BLaER1 treated with 17β-estradiol and CSF1 and Interleukin-3, amounts not matched to agents 10 nM and 100 nM (cell line): ENCODE measurements at regions not wholly inside any gene's neighbourhood (a gene's known extent, or its start where the extent isn't known, plus 50 kb on each side); places are given as distances from the start of the nearest gene placed in this dataset.
"Not testable (repeated sequence)": the region's sequence is repeated elsewhere in the genome, so short reads cannot be mapped to it uniquely, and the experiment has no call there.

Experiments
- H3K27ac ChIP-seq, 11 experiments: shearing (Covaris generic); formaldehyde crosslinking; 2 replicates each; pipeline ENCODE4 v1.8.1; 2022
- H3K27me3 ChIP-seq, 11 experiments: shearing (Covaris generic); formaldehyde crosslinking; 2 replicates each; pipeline ENCODE4 v1.8.1; 2022
- H3K36me3 ChIP-seq, 11 experiments: shearing (Covaris generic); formaldehyde crosslinking; 2 replicates each; pipeline ENCODE4 v1.8.1; 2022
- H3K4me1 ChIP-seq, 10 experiments: shearing (Covaris generic); formaldehyde crosslinking; 2 replicates each; pipeline ENCODE4 v1.8.1; 2022
- H3K4me2 ChIP-seq, 11 experiments: shearing (Covaris generic); formaldehyde crosslinking; 2 replicates each; pipeline ENCODE4 v1.8.1; 2022
- H3K4me3 ChIP-seq, 10 experiments: shearing (Covaris generic); formaldehyde crosslinking; 2 replicates each; pipeline ENCODE4 v1.8.1; 2022
- H3K9ac ChIP-seq, 11 experiments: shearing (Covaris generic); formaldehyde crosslinking; 2 replicates each; pipeline ENCODE4 v1.8.1; 2022
- H3K9me3 ChIP-seq, 11 experiments: shearing (Covaris generic); formaldehyde crosslinking; replicated peaks in 1 of 11; 2 replicates each; pipeline ENCODE4 v1.8.1; 2022
- H4K20me1 ChIP-seq, 11 experiments: shearing (Covaris generic); formaldehyde crosslinking; 2 replicates each; pipeline ENCODE4 v1.8.1; 2022
- Cebpa-rat ChIP-seq, 11 experiments: shearing (Covaris generic); IDR thresholded peaks; 2 replicates each; pipeline ENCODE4 v1.8.1; 2022

GRCh38 chr1:81287411-81288080, 513.2 kb upstream of the ADGRL2 start:
- no peak overlapping the region for H3K4me3 ChIP-seq
- TF ChIP-seq Cebpa-rat (IDR thresholded peaks at IDR 0.05), result no peak

GRCh38 chr1:81270051-81270450, 530.7 kb upstream of the ADGRL2 start:
- H3K4me2 ChIP-seq, result no peak overlapping the region
- H3K9me3 ChIP-seq, result no peaks in the 10 kb centered on the region
- no peak overlapping the region for H3K4me3 ChIP-seq
- H3K9ac ChIP-seq, result no peak overlapping the region
- no peaks in the 10 kb centered on the region for H3K27me3 ChIP-seq
- H3K27ac ChIP-seq, result no peak overlapping the region
- TF ChIP-seq Cebpa-rat (IDR thresholded peaks at IDR 0.05), result no peak
- H4K20me1 ChIP-seq, result no peaks in the 10 kb centered on the region
- H3K36me3 ChIP-seq, result no peaks in the 10 kb centered on the region
- H3K4me1 ChIP-seq, result no peaks in the 10 kb centered on the region

More at GRCh38 chr1:81287411-81288080, 513.2 kb upstream of the ADGRL2 start:
- no peaks in the 10 kb centered on the region for H4K20me1 ChIP-seq
- no peaks in the 10 kb centered on the region for H3K9me3 ChIP-seq
- no peaks in the 10 kb centered on the region for H3K27me3 ChIP-seq
- no peak overlapping the region for H3K9ac ChIP-seq
- no peaks in the 10 kb centered on the region for H3K36me3 ChIP-seq
- H3K4me1 ChIP-seq, result no peaks in the 10 kb centered on the region
- no peak overlapping the region for H3K27ac ChIP-seq
- H3K4me2 ChIP-seq, result no peak overlapping the region

- no peaks in the 10 kb centered on the region for H3K4me1 ChIP-seq
- H3K27ac ChIP-seq, result no peak overlapping the region
- H3K9ac ChIP-seq, result no peak overlapping the region
- no peaks in the 10 kb centered on the region for H3K36me3 ChIP-seq
- no peak for TF ChIP-seq Cebpa-rat (IDR thresholded peaks at IDR 0.05)
- no peak overlapping the region for H3K4me2 ChIP-seq
- no peak overlapping the region for H3K4me3 ChIP-seq
- H3K27me3 ChIP-seq, result no peaks in the 10 kb centered on the region
- H4K20me1 ChIP-seq, result no peaks in the 10 kb centered on the region
- no peaks in the 10 kb centered on the region for H3K9me3 ChIP-seq
Measured at GRCh38 chr1:81264976-81265375, 535.8 kb upstream of the ADGRL2 start.

GRCh38 chr1:81259625-81260411, 540.9 kb upstream of the ADGRL2 start:
- Histone ChIP-seq H3K9me3 (no peaks in the 10 kb centered on the region), H3K4me2 (no peak overlapping the region), H3K27ac (no peak overlapping the region), H3K4me1 (no peaks in the 10 kb centered on the region), H3K9ac (no peak overlapping the region), H3K27me3 (no peaks in the 10 kb centered on the region), H3K4me3 (no peak overlapping the region), H3K36me3 (no peaks in the 10 kb centered on the region), H4K20me1 (no peaks in the 10 kb centered on the region)
- no peak for TF ChIP-seq Cebpa-rat (IDR thresholded peaks at IDR 0.05)

GRCh38 chr1:81254560-81254959, 546.2 kb upstream of the ADGRL2 start:
- no peaks in the 10 kb centered on the region for H3K4me1 ChIP-seq
- H3K4me3 ChIP-seq, result no peak overlapping the region
- no peak overlapping the region for H3K4me2 ChIP-seq
- no peaks in the 10 kb centered on the region for H4K20me1 ChIP-seq
- H3K9ac ChIP-seq, result no peak overlapping the region
- H3K9me3 ChIP-seq, result no peaks in the 10 kb centered on the region
- no peaks in the 10 kb centered on the region for H3K27me3 ChIP-seq
- TF ChIP-seq Cebpa-rat (IDR thresholded peaks at IDR 0.05), result no peak
- no peaks in the 10 kb centered on the region for H3K36me3 ChIP-seq
- no peak overlapping the region for H3K27ac ChIP-seq

- no peak for TF ChIP-seq Cebpa-rat (IDR thresholded peaks at IDR 0.05)
- H4K20me1 ChIP-seq, result no peaks in the 10 kb centered on the region
- H3K4me2 ChIP-seq, result no peak overlapping the region
- no peak overlapping the region for H3K4me3 ChIP-seq
- no peaks in the 10 kb centered on the region for H3K27me3 ChIP-seq
- H3K4me1 ChIP-seq, result no peaks in the 10 kb centered on the region
- no peaks in the 10 kb centered on the region for H3K36me3 ChIP-seq
- H3K27ac ChIP-seq, result no peak overlapping the region
- H3K9ac ChIP-seq, result no peak overlapping the region
- H3K9me3 ChIP-seq, result no peaks in the 10 kb centered on the region
Measured at GRCh38 chr1:81254068-81254467, 546.7 kb upstream of the ADGRL2 start.

GRCh38 chr1:81252471-81253151, 548.1 kb upstream of the ADGRL2 start:
- H3K9ac ChIP-seq, result no peak overlapping the region
- no peaks in the 10 kb centered on the region for H3K36me3 ChIP-seq
- H3K4me3 ChIP-seq, result no peak overlapping the region
- no peaks in the 10 kb centered on the region for H3K9me3 ChIP-seq
- TF ChIP-seq Cebpa-rat (IDR thresholded peaks at IDR 0.05), result no peak
- no peaks in the 10 kb centered on the region for H3K4me1 ChIP-seq
- no peak overlapping the region for H3K27ac ChIP-seq
- H3K27me3 ChIP-seq, result no peaks in the 10 kb centered on the region
- H4K20me1 ChIP-seq, result no peaks in the 10 kb centered on the region
- H3K4me2 ChIP-seq, result no peak overlapping the region

GRCh38 chr1:81250825-81251224, 549.9 kb upstream of the ADGRL2 start:
- H3K9ac ChIP-seq, H3K27ac ChIP-seq: not testable (repeated sequence)

GRCh38 chr1:81245084-81245715, 555.5 kb upstream of the ADGRL2 start:
- H3K9ac ChIP-seq, H3K9me3 ChIP-seq, H3K27ac ChIP-seq, H3K36me3 ChIP-seq, H3K27me3 ChIP-seq, H3K4me3 ChIP-seq, H3K4me1 ChIP-seq, H4K20me1 ChIP-seq, H3K4me2 ChIP-seq: not testable (repeated sequence)

More at GRCh38 chr1:81250825-81251224, 549.9 kb upstream of the ADGRL2 start:
- H3K4me2 ChIP-seq, H3K4me1 ChIP-seq, H3K9me3 ChIP-seq, H4K20me1 ChIP-seq, H3K27me3 ChIP-seq, H3K36me3 ChIP-seq, H3K4me3 ChIP-seq: not testable (repeated sequence)

- not testable (repeated sequence) for H3K36me3 ChIP-seq, H3K9ac ChIP-seq, H4K20me1 ChIP-seq, H3K9me3 ChIP-seq, H3K4me2 ChIP-seq, H3K4me3 ChIP-seq, H3K27ac ChIP-seq, H3K27me3 ChIP-seq, H3K4me1 ChIP-seq
Measured at GRCh38 chr1:81244612-81245011, 556.1 kb upstream of the ADGRL2 start.
